ENCODE measurements at regions not wholly inside any gene's neighbourhood (a gene's known extent, or its start where the extent isn't known, plus 50 kb on each side); places are given as distances from the start of the nearest gene placed in this dataset.

DNA sequence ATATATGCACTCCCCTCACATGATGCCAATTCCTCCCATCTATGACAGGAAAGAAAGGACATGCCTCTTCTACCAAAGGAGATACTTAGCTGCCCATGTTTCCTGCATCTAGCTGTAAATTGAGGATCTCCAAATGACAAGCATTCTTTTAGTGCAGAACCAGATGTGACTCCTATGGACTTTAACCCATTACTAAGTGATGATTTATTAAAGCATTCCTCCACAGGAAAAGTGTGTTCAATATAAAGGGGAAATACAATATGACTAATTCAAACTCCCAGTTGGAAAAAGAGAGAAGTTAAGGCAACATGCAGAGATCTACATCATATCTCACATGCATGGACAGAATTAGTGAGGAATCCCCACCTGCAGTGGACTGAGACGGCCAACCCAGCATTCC is 221.3 kb downstream of the FAM76B start:
- Histone ChIP-seq H3K9me3 (ENCODE audit: control insufficient read depth, low read depth, low read length) (no peaks in the 10 kb centered on the region), H3K36me3 (ENCODE audit: control insufficient read depth, insufficient read depth, low read length) (no peaks in the 10 kb centered on the region), H3K27me3 (ENCODE audit: control insufficient read depth, insufficient read depth, low read length) (no peaks in the 10 kb centered on the region), H3K4me3 (ENCODE audit: low read length) (no peak overlapping the region), H3K4me1 (ENCODE audit: control insufficient read depth, insufficient read depth, low read length) (no peaks in the 10 kb centered on the region), H3K27ac (ENCODE audit: low read length) (no peak overlapping the region)
- no peak for DNase-seq
- WGBS (ENCODE audit: insufficient coverage, low lambda C conversion rate): no CpG with 5 or more reads among the region's 1 CpG

DNA sequence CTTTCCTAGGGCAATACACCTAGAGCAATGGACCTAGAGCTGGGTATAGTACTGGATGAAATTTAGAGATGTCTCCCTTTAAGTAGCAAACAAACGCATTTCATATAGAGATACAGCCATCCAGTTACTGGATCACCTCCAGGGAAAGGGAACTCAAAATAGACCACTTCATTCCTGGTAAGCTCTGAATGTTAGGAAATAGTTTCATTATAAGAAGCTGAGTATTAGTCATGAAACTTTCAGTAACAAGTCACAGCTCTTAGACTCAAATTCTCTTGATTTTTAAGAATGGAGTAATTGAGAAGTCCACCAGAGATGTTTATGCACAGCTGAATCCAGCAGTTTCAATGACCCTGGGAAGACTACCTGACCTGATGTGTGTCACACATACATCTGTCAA is 221.9 kb downstream of the FAM76B start:
- H3K9me3 ChIP-seq (ENCODE audit: control insufficient read depth, low read depth, low read length): no peaks in the 10 kb centered on the region
- H3K27me3 ChIP-seq (ENCODE audit: control insufficient read depth, insufficient read depth, low read length): no peaks in the 10 kb centered on the region
- no peak overlapping the region for H3K4me3 ChIP-seq (ENCODE audit: low read length)
- H3K36me3 ChIP-seq (ENCODE audit: control insufficient read depth, insufficient read depth, low read length): no peaks in the 10 kb centered on the region
- no CpG with 5 or more reads among the region's 1 CpG for WGBS (ENCODE audit: insufficient coverage, low lambda C conversion rate)
- no peak for DNase-seq
- no peaks in the 10 kb centered on the region for H3K4me1 ChIP-seq (ENCODE audit: control insufficient read depth, insufficient read depth, low read length)
- H3K27ac ChIP-seq (ENCODE audit: low read length): no peak overlapping the region

DNA sequence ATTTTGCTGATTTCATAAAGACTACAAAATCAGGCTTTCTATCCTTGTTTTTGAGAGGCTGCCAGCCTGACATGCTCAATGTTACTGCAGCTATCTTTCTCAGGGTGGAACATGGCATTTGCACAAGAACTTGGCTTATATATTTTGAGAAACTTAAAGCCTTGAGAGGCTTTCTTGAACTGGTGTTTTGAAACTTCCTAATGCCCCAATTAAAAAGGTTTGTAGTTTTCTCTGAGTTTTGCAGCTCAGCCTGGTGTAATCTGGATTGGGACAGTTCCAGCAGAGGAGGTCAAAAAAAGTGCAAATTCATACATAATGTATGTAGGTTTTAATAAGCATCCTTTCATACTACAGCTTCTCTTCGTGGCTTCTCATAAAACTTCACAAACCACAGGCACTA is 223.4 kb downstream of the FAM76B start:
- H3K4me3 ChIP-seq (ENCODE audit: low read length): no peak overlapping the region
- H3K27ac ChIP-seq (ENCODE audit: low read length): no peak overlapping the region
- no peaks in the 10 kb centered on the region for H3K36me3 ChIP-seq (ENCODE audit: control insufficient read depth, insufficient read depth, low read length)
- DNase-seq: no peak
- no peaks in the 10 kb centered on the region for H3K27me3 ChIP-seq (ENCODE audit: control insufficient read depth, insufficient read depth, low read length)
- no peaks in the 10 kb centered on the region for H3K9me3 ChIP-seq (ENCODE audit: control insufficient read depth, low read depth, low read length)
- no peaks in the 10 kb centered on the region for H3K4me1 ChIP-seq (ENCODE audit: control insufficient read depth, insufficient read depth, low read length)
- WGBS (ENCODE audit: insufficient coverage, low lambda C conversion rate): 100% methylated on average over 1 of the region's 1 CpG

DNA sequence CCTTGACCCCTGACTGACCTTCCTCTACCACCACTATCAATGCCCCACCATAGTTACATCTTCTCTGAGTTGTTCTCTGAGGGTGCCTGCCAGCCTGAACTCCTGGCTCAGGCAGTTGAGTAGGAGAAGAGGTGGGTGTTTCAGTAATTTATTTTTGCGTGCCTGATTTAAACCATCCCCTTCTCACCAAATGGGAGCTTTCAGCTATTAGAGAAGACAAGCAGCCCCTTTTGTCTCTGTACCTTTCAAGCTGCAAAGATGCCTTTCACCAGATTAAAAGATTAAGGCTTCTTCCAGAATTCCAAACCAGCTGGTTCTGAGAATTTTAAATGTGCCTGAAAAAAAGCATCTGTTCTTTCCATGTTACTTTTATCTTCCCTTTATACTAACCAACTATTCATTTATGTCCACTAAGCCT is 223.8 kb downstream of the FAM76B start:
- H3K27me3 ChIP-seq (ENCODE audit: control insufficient read depth, insufficient read depth, low read length): no peaks in the 10 kb centered on the region
- no peak overlapping the region for H3K27ac ChIP-seq (ENCODE audit: low read length)
- no peak overlapping the region for H3K4me3 ChIP-seq (ENCODE audit: low read length)
- no CpG with 5 or more reads among the region's 1 CpG for WGBS (ENCODE audit: insufficient coverage, low lambda C conversion rate)
- no peaks in the 10 kb centered on the region for H3K9me3 ChIP-seq (ENCODE audit: control insufficient read depth, low read depth, low read length)
- DNase-seq: no peak
- H3K36me3 ChIP-seq (ENCODE audit: control insufficient read depth, insufficient read depth, low read length): no peaks in the 10 kb centered on the region
- no peaks in the 10 kb centered on the region for H3K4me1 ChIP-seq (ENCODE audit: control insufficient read depth, insufficient read depth, low read length)

DNA sequence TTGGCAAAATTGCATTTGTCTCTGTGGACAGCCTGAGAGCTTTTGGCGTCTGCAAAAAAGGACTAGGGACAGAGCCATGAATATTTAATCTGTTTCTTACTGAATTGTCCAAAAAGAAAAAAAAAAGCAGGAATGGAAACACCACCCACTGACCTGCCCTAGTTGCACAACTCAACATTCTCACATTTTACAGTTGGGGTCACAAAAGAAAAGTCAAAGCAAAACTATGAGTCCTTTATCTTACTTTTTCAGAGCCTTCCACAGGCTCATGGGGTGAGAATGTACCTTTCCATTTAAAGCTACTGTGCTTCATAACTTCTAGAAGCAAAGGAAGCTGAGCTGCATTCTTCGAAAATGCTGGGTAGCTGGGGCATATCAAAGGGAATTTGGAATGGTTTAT is 225.7 kb downstream of the FAM76B start:
- Histone ChIP-seq H3K36me3 (ENCODE audit: control insufficient read depth, insufficient read depth, low read length) (no peaks in the 10 kb centered on the region), H3K4me1 (ENCODE audit: control insufficient read depth, insufficient read depth, low read length) (no peaks in the 10 kb centered on the region), H3K4me3 (ENCODE audit: low read length) (no peak overlapping the region), H3K9me3 (ENCODE audit: control insufficient read depth, low read depth, low read length) (no peaks in the 10 kb centered on the region), H3K27me3 (ENCODE audit: control insufficient read depth, insufficient read depth, low read length) (no peaks in the 10 kb centered on the region), H3K27ac (ENCODE audit: low read length) (no peak overlapping the region)
- no CpG with 5 or more reads among the region's 2 CpGs for WGBS (ENCODE audit: insufficient coverage, low lambda C conversion rate)
- DNase-seq: no peak

DNA sequence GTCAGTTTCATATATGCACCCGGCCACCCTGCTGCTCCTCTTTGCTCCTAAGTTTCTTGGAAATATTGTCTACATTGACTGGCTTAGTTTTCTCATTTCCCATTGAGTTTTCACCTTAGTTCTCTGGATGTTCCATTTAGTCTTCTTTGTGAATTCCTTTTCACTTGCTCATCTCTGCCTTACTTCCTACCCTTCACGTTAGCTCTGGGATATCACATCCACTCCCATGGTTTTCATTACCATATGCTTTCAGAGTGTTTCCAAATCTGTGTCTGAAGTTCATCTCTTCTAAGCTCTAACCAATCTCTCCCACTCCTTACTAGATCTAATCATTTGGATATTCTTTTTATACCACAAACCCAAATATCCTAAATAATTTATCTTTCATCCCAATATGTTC is 226.4 kb downstream of the FAM76B start:
- Histone ChIP-seq H3K9me3 (ENCODE audit: control insufficient read depth, low read depth, low read length) (no peaks in the 10 kb centered on the region), H3K27me3 (ENCODE audit: control insufficient read depth, insufficient read depth, low read length) (no peaks in the 10 kb centered on the region), H3K4me3 (ENCODE audit: low read length) (no peak overlapping the region), H3K4me1 (ENCODE audit: control insufficient read depth, insufficient read depth, low read length) (no peaks in the 10 kb centered on the region), H3K36me3 (ENCODE audit: control insufficient read depth, insufficient read depth, low read length) (no peaks in the 10 kb centered on the region), H3K27ac (ENCODE audit: low read length) (no peak overlapping the region)
- 85% methylated on average over 2 of the region's 2 CpGs for WGBS (ENCODE audit: insufficient coverage, low lambda C conversion rate)
- no peak for DNase-seq

DNA sequence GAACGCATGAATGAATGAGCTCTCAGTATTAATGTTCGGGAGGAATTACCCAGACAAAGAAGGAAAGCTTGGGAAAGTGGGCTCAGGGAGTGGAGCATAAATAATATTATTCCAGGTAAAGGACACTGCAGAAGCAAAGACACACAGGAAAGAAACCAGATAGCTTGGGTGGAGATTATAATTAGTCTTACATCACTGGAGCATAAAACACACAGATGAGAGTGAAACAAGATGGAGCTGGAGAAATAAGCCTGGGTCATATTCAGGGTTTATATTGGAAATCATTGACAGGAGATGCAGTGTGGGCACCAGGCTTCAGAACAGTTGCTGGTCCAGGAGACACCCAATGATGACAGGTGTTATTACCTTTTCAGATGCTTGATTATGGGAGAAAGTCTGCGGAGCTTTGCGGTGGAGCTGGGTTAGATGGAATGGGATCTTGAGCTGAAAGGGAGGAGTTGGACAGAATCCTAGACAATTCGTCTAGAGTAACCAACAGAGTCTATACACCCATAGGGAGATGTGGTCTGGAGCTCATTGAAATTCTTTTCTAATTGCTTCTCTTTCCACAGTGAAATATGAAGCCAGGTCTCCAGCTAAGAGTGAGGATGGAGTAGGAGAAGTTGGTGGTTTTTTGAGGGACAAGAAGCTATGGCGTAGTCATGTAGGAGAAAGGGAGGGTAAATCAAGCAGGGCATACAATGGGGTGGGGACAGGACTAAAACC is 227.2 kb downstream of the FAM76B start:
- Histone ChIP-seq H3K27ac (ENCODE audit: low read length) (no peak overlapping the region), H3K36me3 (ENCODE audit: control insufficient read depth, insufficient read depth, low read length) (no peaks in the 10 kb centered on the region), H3K9me3 (ENCODE audit: control insufficient read depth, low read depth, low read length) (no peaks in the 10 kb centered on the region), H3K4me3 (ENCODE audit: low read length) (no peak overlapping the region), H3K4me1 (ENCODE audit: control insufficient read depth, insufficient read depth, low read length) (no peaks in the 10 kb centered on the region), H3K27me3 (ENCODE audit: control insufficient read depth, insufficient read depth, low read length) (no peaks in the 10 kb centered on the region)
- WGBS (ENCODE audit: insufficient coverage, low lambda C conversion rate): 100% methylated on average over 2 of the region's 6 CpGs
- no peak for DNase-seq

DNA sequence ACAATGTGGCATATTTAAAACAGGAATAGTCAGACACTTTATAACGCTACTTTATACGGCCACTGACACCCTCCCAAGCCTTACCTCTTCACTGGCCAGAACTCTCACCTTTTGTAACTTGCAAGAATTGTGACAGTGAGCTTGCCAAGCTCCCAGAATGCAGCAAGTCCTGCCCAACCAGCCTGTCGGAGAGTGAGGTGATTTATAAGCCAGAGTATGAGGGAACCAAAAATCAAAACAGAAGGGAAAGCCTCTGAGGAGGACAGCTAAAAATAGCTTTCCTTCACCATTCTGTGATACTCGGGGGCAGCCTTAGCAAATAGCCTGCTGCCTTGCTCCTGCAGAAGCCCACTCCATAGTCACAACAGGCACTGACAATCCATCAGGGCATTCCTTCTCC is 229.7 kb downstream of the FAM76B start:
- Histone ChIP-seq H3K27ac (ENCODE audit: low read length) (no peak overlapping the region), H3K4me1 (ENCODE audit: control insufficient read depth, insufficient read depth, low read length) (no peaks in the 10 kb centered on the region), H3K9me3 (ENCODE audit: control insufficient read depth, low read depth, low read length) (no peaks in the 10 kb centered on the region), H3K4me3 (ENCODE audit: low read length) (no peak overlapping the region), H3K27me3 (ENCODE audit: control insufficient read depth, insufficient read depth, low read length) (no peaks in the 10 kb centered on the region), H3K36me3 (ENCODE audit: control insufficient read depth, insufficient read depth, low read length) (no peaks in the 10 kb centered on the region)
- DNase-seq: no peak
- WGBS (ENCODE audit: insufficient coverage, low lambda C conversion rate): no CpG with 5 or more reads among the region's 4 CpGs

DNA sequence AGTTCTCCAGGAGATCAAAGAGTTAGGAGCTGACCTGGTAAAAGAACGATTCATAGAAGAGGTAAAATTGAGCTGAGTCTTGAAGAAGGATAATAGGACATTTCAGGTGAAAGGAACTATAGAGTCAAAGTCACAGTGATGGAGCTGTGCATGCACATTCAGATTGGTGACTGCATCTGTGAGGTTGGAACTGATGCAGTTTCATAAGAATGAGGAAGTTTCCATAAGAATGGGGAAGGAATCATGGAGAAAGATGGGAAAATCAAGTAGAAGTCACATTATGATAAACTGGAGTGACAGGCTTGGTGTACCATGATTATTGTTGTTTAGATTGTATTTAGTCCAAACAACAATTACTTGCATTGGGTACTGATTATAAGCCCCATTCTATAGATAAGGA is 232.2 kb downstream of the FAM76B start:
- WGBS (ENCODE audit: insufficient coverage, low lambda C conversion rate): no CpG with 5 or more reads among the region's 1 CpG
- Histone ChIP-seq H3K4me1 (ENCODE audit: control insufficient read depth, insufficient read depth, low read length) (no peaks in the 10 kb centered on the region), H3K27ac (ENCODE audit: low read length) (no peak overlapping the region)

DNA sequence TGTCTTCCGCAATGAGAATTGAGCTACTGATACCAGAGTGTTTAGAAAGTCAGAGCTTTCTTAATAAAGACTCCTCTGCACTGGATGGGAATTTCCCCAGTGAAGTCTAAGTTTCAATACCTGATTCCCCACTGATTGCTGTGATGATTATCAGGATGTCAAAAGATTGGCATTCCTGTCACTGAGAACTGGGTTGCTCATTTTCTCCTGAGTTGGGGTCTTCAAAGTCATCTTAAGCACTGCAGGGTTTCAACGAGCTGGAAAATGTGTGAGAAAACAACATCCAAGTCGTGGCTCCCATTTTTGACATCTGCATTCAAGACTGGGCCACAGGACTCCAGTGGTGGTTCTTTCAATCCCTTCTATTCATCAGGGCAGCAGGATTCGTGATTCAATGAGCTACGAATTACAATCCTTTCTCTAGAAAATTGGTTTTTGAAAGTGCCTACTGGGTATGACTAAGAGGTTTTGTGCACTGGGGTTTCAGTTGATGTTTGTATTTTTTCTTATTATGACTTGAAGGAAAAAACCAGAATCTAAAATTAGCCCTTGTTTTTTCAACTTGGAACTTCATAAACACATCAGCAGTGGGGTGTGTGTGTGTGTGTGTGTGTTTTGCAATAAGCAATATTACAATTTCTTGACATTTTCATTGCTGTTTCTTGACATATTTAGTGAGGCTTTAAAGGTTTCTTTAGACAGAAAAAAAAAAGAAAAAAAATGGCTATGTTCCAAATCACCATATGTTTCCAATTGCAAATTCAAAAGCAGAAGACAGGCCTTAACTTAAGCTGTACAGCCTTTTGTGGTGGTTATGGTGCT is 233.0 kb downstream of the FAM76B start:
- Histone ChIP-seq H3K27me3 (ENCODE audit: control insufficient read depth, insufficient read depth, low read length) (no peaks in the 10 kb centered on the region), H3K4me3 (ENCODE audit: low read length) (no peak overlapping the region), H3K36me3 (ENCODE audit: control insufficient read depth, insufficient read depth, low read length) (no peaks in the 10 kb centered on the region), H3K9me3 (ENCODE audit: control insufficient read depth, low read depth, low read length) (no peaks in the 10 kb centered on the region), H3K27ac (ENCODE audit: low read length) (no peak overlapping the region), H3K4me1 (ENCODE audit: control insufficient read depth, insufficient read depth, low read length) (no peaks in the 10 kb centered on the region)
- DNase-seq: no peak
- no CpG with 5 or more reads among the region's 5 CpGs for WGBS (ENCODE audit: insufficient coverage, low lambda C conversion rate)

More for the DNA sequence above, 232.2 kb downstream of the FAM76B start:
- Histone ChIP-seq H3K27me3 (ENCODE audit: control insufficient read depth, insufficient read depth, low read length) (no peaks in the 10 kb centered on the region), H3K36me3 (ENCODE audit: control insufficient read depth, insufficient read depth, low read length) (no peaks in the 10 kb centered on the region), H3K9me3 (ENCODE audit: control insufficient read depth, low read depth, low read length) (no peaks in the 10 kb centered on the region), H3K4me3 (ENCODE audit: low read length) (no peak overlapping the region)
- DNase-seq: no peak

DNA sequence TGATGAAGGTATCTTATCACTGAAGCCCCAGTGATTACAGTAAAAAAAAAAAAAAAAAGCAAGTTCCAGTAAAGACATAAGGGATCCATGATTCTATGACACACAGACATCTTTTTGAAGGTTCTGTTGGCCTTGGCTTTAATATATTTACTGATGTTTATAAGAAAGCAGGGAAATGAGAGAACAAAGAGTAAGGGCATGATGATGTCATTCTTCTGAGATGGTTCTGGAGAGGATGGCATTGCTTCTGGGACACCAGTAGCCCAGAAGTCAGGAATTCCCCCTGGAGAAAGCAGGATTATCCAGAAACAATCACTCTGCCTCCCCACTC is 233.6 kb downstream of the FAM76B start:
- Histone ChIP-seq H3K4me1 (ENCODE audit: control insufficient read depth, insufficient read depth, low read length) (no peaks in the 10 kb centered on the region), H3K36me3 (ENCODE audit: control insufficient read depth, insufficient read depth, low read length) (no peaks in the 10 kb centered on the region), H3K27ac (ENCODE audit: low read length) (no peak overlapping the region), H3K4me3 (ENCODE audit: low read length) (no peak overlapping the region), H3K27me3 (ENCODE audit: control insufficient read depth, insufficient read depth, low read length) (no peaks in the 10 kb centered on the region), H3K9me3 (ENCODE audit: control insufficient read depth, low read depth, low read length) (no peaks in the 10 kb centered on the region)
- DNase-seq: no peak

All from large intestine (tissue), 3 donors.